PC-3 (cell line): ENCODE measurements at regions not wholly inside any gene's neighbourhood (a gene's known extent, or its start where the extent isn't known, plus 50 kb on each side); places are given as distances from the start of the nearest gene placed in this dataset.

Experiments used
- ATAC-seq: fragments of 200-7000 bp; cut with Tn5 transposase; 2 replicates; pipeline ENCODE4 v1.9.1; 2020; ENCODE audit warnings: mild to moderate bottlenecking, moderate library complexity
- BruUV-seq: library from RNA; stranded (reverse); fragments of 400-500 nt; replicated peaks from 2 replicates; lab custom pipeline; 2021; lab: Mats Ljungman, UMichigan
- CTCF ChIA-PET: fragments of 300-600 bp; sonication (Branson Sonifier 250); formaldehyde crosslinking; loops from one replicate; lab custom pipeline; 2022; ENCODE audit warnings: antibody characterized with exemption; lab: Charles Lee
- POLR2A ChIA-PET: fragments of 300-600 bp; sonication (Branson Sonifier 250); formaldehyde crosslinking; loops from one replicate; lab custom pipeline; 2022; ENCODE audit warnings: antibody characterized with exemption; ENCODE audit not compliant: unreplicated experiment; lab: Charles Lee
- DNase-seq: peaks from one replicate; pipeline ENCODE4 v3.0.0-alpha.2; 2015
- H2AFZ ChIP-seq: fragments of 300-600 bp; sonication (generic); 2 replicates; pipeline ENCODE4 v1.6.0; 2016; ENCODE audit warnings: antibody characterized with exemption, low read length
- H3F3A ChIP-seq: fragments of 300-600 bp; sonication (generic); one replicate; pipeline ENCODE4 v1.6.0; 2017; ENCODE audit warnings: antibody characterized with exemption, low read length, control low read depth, mild to moderate bottlenecking; ENCODE audit not compliant: unreplicated experiment
- H3K27ac ChIP-seq: fragments of 300-600 bp; sonication (generic); 2 replicates; pipeline ENCODE4 v1.5.1; 2016; ENCODE audit warnings: mild to moderate bottlenecking, low read length
- H3K27me3 ChIP-seq: fragments of 300-600 bp; sonication (generic); 2 replicates; pipeline ENCODE4 v1.6.1; 2016; ENCODE audit warnings: low read length, mixed read lengths
- H3K36me3 ChIP-seq: fragments of 300-600 bp; sonication (generic); 2 replicates; pipeline ENCODE4 v1.6.1; 2016; ENCODE audit warnings: low read depth, mixed run types, low read length, mixed read lengths
- H3K4me1 ChIP-seq: fragments of 300-600 bp; sonication (generic); 2 replicates; pipeline ENCODE4 v1.5.1; 2016; ENCODE audit warnings: low read length; ENCODE audit not compliant: insufficient read depth
- H3K4me2 ChIP-seq: fragments of 300-600 bp; sonication (generic); 2 replicates; pipeline ENCODE4 v1.6.0; 2016; ENCODE audit warnings: low read length
- H3K4me3 ChIP-seq: fragments of 300-600 bp; sonication (generic); 2 replicates; pipeline ENCODE4 v1.5.1; 2016; ENCODE audit warnings: mild to moderate bottlenecking, low read length, mixed read lengths
- H3K79me2 ChIP-seq: fragments of 300-600 bp; sonication (generic); 2 replicates; pipeline ENCODE4 v1.6.1; 2017; ENCODE audit warnings: low read length, mixed read lengths
- H3K9ac ChIP-seq: fragments of 300-600 bp; sonication (generic); 2 replicates; pipeline ENCODE4 v1.6.0; 2016; ENCODE audit warnings: mild to moderate bottlenecking, low read length
- H3K9me2 ChIP-seq: fragments of 300-600 bp; sonication (generic); replicated peaks from 2 replicates; pipeline ENCODE4 v1.6.1; 2016; ENCODE audit warnings: mixed run types, low read length, mixed read lengths
- H3K9me3 ChIP-seq: fragments of 300-600 bp; sonication (generic); 2 replicates; pipeline ENCODE4 v1.6.1; 2016; ENCODE audit warnings: low read length, mixed read lengths
- H4K20me1 ChIP-seq: fragments of 300-600 bp; sonication (generic); 2 replicates; pipeline ENCODE4 v1.6.1; 2016; ENCODE audit warnings: low read length, mixed read lengths
- EZH2 ChIP-seq: fragments of 300-600 bp; sonication (generic); IDR thresholded peaks from one replicate; pipeline ENCODE4 v1.6.1; 2017; ENCODE audit warnings: antibody characterized with exemption, mild to moderate bottlenecking, low read length; ENCODE audit not compliant: unreplicated experiment
- EZH2phosphoT487 ChIP-seq: fragments of 300-600 bp; sonication (generic); IDR thresholded peaks from 2 replicates; pipeline ENCODE4 v1.6.1; 2018; ENCODE audit warnings: mild to moderate bottlenecking, antibody characterized with exemption, low read length, borderline replicate concordance
- intact Hi-C: fragments of 100-400 bp; cut with micrococcal nuclease; formaldehyde crosslinking; loops from 2 replicates; pipeline ENCODE4 v1.9.0; 2023
- TF ChIP-seq, protein P1 (sequence below): fragments of 300-600 bp; sonication (generic); conservative IDR thresholded peaks from 2 replicates; pipeline ENCODE4 v1.5.1; 2017; ENCODE audit warnings: antibody characterized with exemption, low read depth, mild to moderate bottlenecking, low read length

DNA sequence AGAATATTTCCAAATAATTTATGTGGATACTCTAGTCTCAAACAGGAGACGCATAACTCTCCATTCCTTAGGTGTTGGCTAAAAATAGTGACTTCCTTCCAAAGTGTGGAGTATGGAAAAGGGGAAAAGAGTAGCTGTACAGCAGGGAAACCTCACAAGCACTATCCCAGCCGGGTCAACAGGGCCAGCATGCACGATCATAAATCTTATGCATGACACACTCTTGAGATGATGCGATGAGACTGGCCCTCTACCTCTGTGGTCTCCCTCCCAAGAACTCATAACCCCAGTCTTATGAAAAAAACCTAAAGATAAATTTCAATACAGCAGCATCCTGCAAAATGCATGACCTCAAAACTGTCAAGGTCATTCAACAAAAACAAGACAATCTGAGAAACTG lies 197.3 kb downstream of the TEX36 start:
- Histone ChIP-seq H3F3A (no peaks in the 10 kb centered on the region), H3K79me2 (no peaks in the 10 kb centered on the region), H3K9me2 (no peaks in the 10 kb centered on the region), H4K20me1 (no peaks in the 10 kb centered on the region), H3K9ac (no peak overlapping the region), H3K4me2 (no peak overlapping the region), H3K4me1 (no peaks in the 10 kb centered on the region), H2AFZ (no peak overlapping the region), H3K27ac (no peak overlapping the region), H3K4me3 (no peak overlapping the region), H3K9me3 (no peaks in the 10 kb centered on the region), H3K27me3 (peaks cover 59% of the 10 kb centered on the region), H3K36me3 (no peaks in the 10 kb centered on the region)
- TF ChIP-seq, protein P1, sequence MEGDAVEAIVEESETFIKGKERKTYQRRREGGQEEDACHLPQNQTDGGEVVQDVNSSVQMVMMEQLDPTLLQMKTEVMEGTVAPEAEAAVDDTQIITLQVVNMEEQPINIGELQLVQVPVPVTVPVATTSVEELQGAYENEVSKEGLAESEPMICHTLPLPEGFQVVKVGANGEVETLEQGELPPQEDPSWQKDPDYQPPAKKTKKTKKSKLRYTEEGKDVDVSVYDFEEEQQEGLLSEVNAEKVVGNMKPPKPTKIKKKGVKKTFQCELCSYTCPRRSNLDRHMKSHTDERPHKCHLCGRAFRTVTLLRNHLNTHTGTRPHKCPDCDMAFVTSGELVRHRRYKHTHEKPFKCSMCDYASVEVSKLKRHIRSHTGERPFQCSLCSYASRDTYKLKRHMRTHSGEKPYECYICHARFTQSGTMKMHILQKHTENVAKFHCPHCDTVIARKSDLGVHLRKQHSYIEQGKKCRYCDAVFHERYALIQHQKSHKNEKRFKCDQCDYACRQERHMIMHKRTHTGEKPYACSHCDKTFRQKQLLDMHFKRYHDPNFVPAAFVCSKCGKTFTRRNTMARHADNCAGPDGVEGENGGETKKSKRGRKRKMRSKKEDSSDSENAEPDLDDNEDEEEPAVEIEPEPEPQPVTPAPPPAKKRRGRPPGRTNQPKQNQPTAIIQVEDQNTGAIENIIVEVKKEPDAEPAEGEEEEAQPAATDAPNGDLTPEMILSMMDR: no peak
- no peak for TF ChIP-seq EZH2
- ATAC-seq (no peak), DNase-seq (no peak)
- intact Hi-C loops: no loop called here
- ChIA-PET CTCF (no interaction called here), POLR2A (no interaction called here)
- no TSS peak for BruUV-seq

DNA sequence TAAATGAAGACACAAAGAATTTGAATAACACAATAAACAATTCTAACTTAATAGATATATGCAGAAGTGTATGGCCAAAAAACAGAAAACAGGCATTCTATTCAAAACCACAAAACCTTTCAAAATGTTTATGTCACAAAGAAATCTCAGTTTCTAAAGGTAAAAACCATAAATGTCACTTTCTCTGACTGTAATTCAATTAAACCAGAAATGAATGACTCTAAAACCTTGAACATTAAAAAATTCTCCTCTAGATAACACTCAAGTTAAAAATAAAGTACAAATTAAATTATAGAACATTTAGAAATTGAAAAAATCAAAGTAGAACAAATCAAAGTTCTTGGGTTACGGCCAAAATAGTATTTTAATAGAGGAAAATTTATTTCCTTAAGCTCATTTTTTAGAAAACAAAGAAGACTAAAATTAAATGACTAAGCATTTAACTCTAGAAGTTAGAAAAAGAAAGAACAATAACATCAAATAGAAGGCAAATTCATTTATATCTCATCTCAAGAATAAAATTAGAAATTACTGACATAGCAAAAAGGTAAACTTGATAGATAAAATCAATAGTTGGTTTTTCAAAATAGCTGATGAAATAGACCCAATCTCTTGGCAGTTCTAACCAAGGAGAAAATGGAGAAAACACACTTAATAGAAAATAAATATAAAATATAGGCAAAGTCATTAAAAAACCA lies 198.8 kb downstream of the TEX36 start:
- H3K4me1 ChIP-seq: peaks cover 5% of the 10 kb centered on the region
- ChIA-PET POLR2A (no interaction called here), CTCF (no interaction called here)
- TF ChIP-seq EZH2: no peak
- TF ChIP-seq, protein P1: no peak
- TF ChIP-seq EZH2phosphoT487: no peak
- peaks cover 53% of the 10 kb centered on the region for H3K27me3 ChIP-seq
- no peaks in the 10 kb centered on the region for H3K79me2 ChIP-seq
- intact Hi-C loops: no loop called here
- H3K36me3 ChIP-seq: no peaks in the 10 kb centered on the region
- no peak overlapping the region for H3K27ac ChIP-seq
- H2AFZ ChIP-seq: no peak overlapping the region
- DNase-seq (no peak), ATAC-seq (no peak)
- no peaks in the 10 kb centered on the region for H3F3A ChIP-seq
- H3K4me3 ChIP-seq: no peak overlapping the region
- no peak overlapping the region for H3K4me2 ChIP-seq
- H3K9me3 ChIP-seq: no peaks in the 10 kb centered on the region
- no TSS peak for BruUV-seq
- H4K20me1 ChIP-seq: no peaks in the 10 kb centered on the region
- no peak overlapping the region for H3K9ac ChIP-seq
- H3K9me2 ChIP-seq: no peaks in the 10 kb centered on the region

DNA sequence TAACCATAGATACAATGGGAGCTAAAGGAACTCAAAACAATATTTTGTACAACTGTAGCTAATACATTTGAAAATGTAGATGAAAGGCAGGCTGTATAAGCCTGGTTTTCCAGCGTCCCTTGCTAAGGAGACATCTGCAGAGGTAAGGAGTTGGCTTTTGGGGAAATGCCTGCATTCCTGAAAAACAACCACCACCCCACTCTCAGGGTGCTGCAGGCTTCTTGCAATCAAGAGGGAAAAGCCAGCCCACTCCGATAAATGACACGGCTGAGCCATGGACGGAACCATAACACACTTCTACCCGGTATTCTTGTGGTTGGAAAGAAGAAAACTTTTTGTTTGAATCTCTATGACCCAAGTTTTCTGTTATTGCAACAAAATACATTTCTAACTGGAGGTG lies 200.3 kb downstream of the TEX36 start:
- ATAC-seq (no peak), DNase-seq (no peak)
- Histone ChIP-seq H3K36me3 (no peaks in the 10 kb centered on the region), H3F3A (no peaks in the 10 kb centered on the region), H3K4me2 (no peak overlapping the region), H3K4me1 (peaks cover 13% of the 10 kb centered on the region), H3K79me2 (no peaks in the 10 kb centered on the region), H4K20me1 (no peaks in the 10 kb centered on the region), H3K27ac (no peak overlapping the region), H2AFZ (no peak overlapping the region), H3K9me3 (no peaks in the 10 kb centered on the region), H3K9ac (no peak overlapping the region), H3K4me3 (no peak overlapping the region), H3K9me2 (no peaks in the 10 kb centered on the region), H3K27me3 (peaks cover 42% of the 10 kb centered on the region)
- TF ChIP-seq, protein P1: no peak
- no peak for TF ChIP-seq EZH2phosphoT487
- no peak for TF ChIP-seq EZH2
- BruUV-seq: no TSS peak
- intact Hi-C loops: no loop called here
- ChIA-PET CTCF (no interaction called here), POLR2A (no interaction called here)
